GM21576 (cell line): ENCODE measurements at regions not wholly inside any gene's neighbourhood (a gene's known extent, or its start where the extent isn't known, plus 50 kb on each side); places are given as distances from the start of the nearest gene placed in this dataset.

Experiments used
- ATAC-seq: cut with Tn5 transposase; IDR thresholded peaks from one replicate; pipeline ENCODE4 v1.9.1; 2021; ENCODE audit warnings: mild to moderate bottlenecking, moderate library complexity; ENCODE audit not compliant: unreplicated experiment

GRCh38 chr10:78356291-78356900 lies 322.7 kb downstream of the RPS24 start:
- ATAC-seq, result no peak

- no peak for ATAC-seq
Observed at GRCh38 chr10:78357141-78358063, 323.7 kb downstream of the RPS24 start.

- ATAC-seq, result no peak
Observed at GRCh38 chr10:78358351-78358750, 324.7 kb downstream of the RPS24 start.

- no peak for ATAC-seq
Observed at GRCh38 chr10:78358982-78359381, 325.3 kb downstream of the RPS24 start.

- ATAC-seq, result no peak
Observed at GRCh38 chr10:78359640-78360091, 326.0 kb downstream of the RPS24 start.

GRCh38 chr10:78360284-78360683 lies 326.6 kb downstream of the RPS24 start:
- ATAC-seq, result no peak

GRCh38 chr10:78361031-78361430 lies 327.4 kb downstream of the RPS24 start:
- ATAC-seq, result no peak

- no peak for ATAC-seq
Observed at GRCh38 chr10:78362406-78363022, 328.9 kb downstream of the RPS24 start.

- no peak for ATAC-seq
Observed at GRCh38 chr10:78363190-78363589, 329.5 kb downstream of the RPS24 start.

- ATAC-seq, result no peak
Observed at GRCh38 chr10:78365694-78366093, 332.0 kb downstream of the RPS24 start.

- ATAC-seq, result no peak
Observed at GRCh38 chr10:78366663-78367411, 333.2 kb downstream of the RPS24 start.

GRCh38 chr10:78367751-78368150 lies 334.1 kb downstream of the RPS24 start:
- ATAC-seq, result no peak

- ATAC-seq, result no peak
Observed at GRCh38 chr10:78371136-78371535, 337.5 kb downstream of the RPS24 start.

- no peak for ATAC-seq
Observed at GRCh38 chr10:78372806-78373205, 339.1 kb downstream of the RPS24 start.

- no peak for ATAC-seq
Observed at GRCh38 chr10:78374331-78375028, 340.8 kb downstream of the RPS24 start.

GRCh38 chr10:78375854-78376785 lies 342.5 kb downstream of the RPS24 start:
- no peak for ATAC-seq

- no peak for ATAC-seq
Observed at GRCh38 chr10:78377356-78377755, 343.7 kb downstream of the RPS24 start.

- ATAC-seq, result no peak
Observed at GRCh38 chr10:78378192-78378591, 344.5 kb downstream of the RPS24 start.

GRCh38 chr10:78381107-78381506 lies 347.4 kb downstream of the RPS24 start:
- no peak for ATAC-seq
